ENCODE measurements at regions not wholly inside any gene's neighbourhood (a gene's known extent, or its start where the extent isn't known, plus 50 kb on each side); places are given as distances from the start of the nearest gene placed in this dataset.

GRCh38 chr11:87660926-87661660 lies 514.1 kb downstream of the RAB38 start:
- Histone ChIP-seq H3K4me3 (ENCODE audit: low read depth in 1 of 3, low read length in 3 of 3) (no peak overlapping the region), H3K27ac (ENCODE audit: low read depth in 1 of 2, low read length in 2 of 2) (no peak overlapping the region), H3K9ac (ENCODE audit: low read depth in 1 of 2, low read length in 2 of 2) (no peak overlapping the region), H3K4me1 (ENCODE audit: control insufficient read depth in 4 of 4, insufficient read depth in 4 of 4, low read length in 3 of 4) (no peaks in the 10 kb centered on the region), H3K9me3 (ENCODE audit: control insufficient read depth in 4 of 4, low read length in 3 of 4) (no peaks in the 10 kb centered on the region), H3K36me3 (ENCODE audit: control insufficient read depth in 4 of 4, insufficient read depth in 3 of 4, low read depth in 1 of 4, low read length in 3 of 4) (no peaks in the 10 kb centered on the region), H3K27me3 (ENCODE audit: control insufficient read depth in 4 of 4, insufficient read depth in 4 of 4, low read length in 3 of 4) (no peaks in the 10 kb centered on the region)
- TF ChIP-seq CTCF (IDR thresholded peaks at IDR 0.05; ENCODE audit: low read depth, low read length, missing input control) (no peak), HNF4G (IDR thresholded peaks at IDR 0.05) (no peak), ATF3 (IDR thresholded peaks at IDR 0.05) (no peak), RXRA (IDR thresholded peaks at IDR 0.05) (no peak), FOXA1 (IDR thresholded peaks at IDR 0.05) (no peak), TAF1 (conservative IDR thresholded peaks at IDR 0.05) (no peak), NR2F2 (IDR thresholded peaks at IDR 0.05) (no peak), GABPA (IDR thresholded peaks at IDR 0.05 in 1 of 2, conservative IDR thresholded peaks at IDR 0.05 in 1 of 2) (no peak), RAD21 (IDR thresholded peaks at IDR 0.05) (no peak), EGR1 (IDR thresholded peaks at IDR 0.05; ENCODE audit: low read depth in 2 of 2) (no peak), MAX (IDR thresholded peaks at IDR 0.05) (no peak), ZBTB33 (IDR thresholded peaks at IDR 0.05) (no peak), FOXA2 (IDR thresholded peaks at IDR 0.05) (no peak), REST (IDR thresholded peaks at IDR 0.05) (no peak), HNF4A (conservative IDR thresholded peaks at IDR 0.05) (no peak), SP1 (IDR thresholded peaks at IDR 0.05) (no peak), JUND (IDR thresholded peaks at IDR 0.05) (no peak), YY1 (IDR thresholded peaks at IDR 0.05) (no peak)
- DNase-seq (ENCODE audit: low spot score) = no peak
- WGBS = 56% methylated on average over 5 of the region's 5 CpGs

Data from liver (tissue), 8 donors.